Pancreas (tissue), 10 donors: ENCODE measurements at regions not wholly inside any gene's neighbourhood (a gene's known extent, or its start where the extent isn't known, plus 50 kb on each side); places are given as distances from the start of the nearest gene placed in this dataset.

Experiments used
- ATAC-seq, 4 donors: fragments of 200-7000 bp; cut with Tn5 transposase; one replicate each; pipeline versions ENCODE4 v1.8.0 to v1.9.1; 2020; ENCODE audit warnings: mild to moderate bottlenecking in 4 of 4, moderate library complexity in 4 of 4
- DNase-seq, 6 donors: peaks; one replicate each; pipeline ENCODE4 v3.0.0-alpha.2; 2020
- FAIRE-seq: peaks from 2 replicates; lab custom pipeline; 2012; peaks lifted over from hg19 to GRCh38; lab: Jason Lieb, UNC
- H3K27ac ChIP-seq, 4 donors: fragments of 200-600 bp; sonication (generic); 1 replicate in 3 of 4; 2 replicates in 1 of 4; pipeline versions ENCODE4 v1.5.0 to v1.8.0; 2020
- H3K27me3 ChIP-seq, 4 donors: fragments of 200-600 bp; one replicate each; pipeline ENCODE4 v1.8.0; 2021
- H3K36me3 ChIP-seq, 3 donors: fragments of 200-600 bp; sonication (generic) in 1 of 3; one replicate each; pipeline versions ENCODE4 v1.5.0 to v1.8.0; 2020 to 2021
- H3K4me1 ChIP-seq, 3 donors: fragments of 200-600 bp; one replicate each; pipeline ENCODE4 v1.8.0; 2021
- H3K4me3 ChIP-seq, 4 donors: fragments of 200-600 bp; sonication (generic) in 2 of 4; one replicate each; pipeline versions ENCODE4 v1.5.0 to v1.8.0; 2020 to 2021
- H3K9me3 ChIP-seq, 4 donors: fragments of 200-600 bp; one replicate each; pipeline ENCODE4 v1.8.0; 2021
- WGBS, 2 donors: extraction: QIAGEN DNeasy Blood & Tissue Kit; methylation state at CpG; one replicate each; pipeline ENCODE4 v1.1.7; 2013; 5-methylcytosine and 5-hydroxymethylcytosine counted together
- intact Hi-C, 3 donors: fragments of 100-400 bp; cut with DNase I; formaldehyde crosslinking; loops; one replicate each; pipeline versions ENCODE4 v1.11.1 to v1.14.2; 2022
- TF ChIP-seq, protein P1 (sequence below), 4 donors: fragments of 200-600 bp; sonication (generic) in 3 of 4; IDR thresholded peaks; one replicate each; pipeline versions ENCODE4 v1.5.0 to v1.8.0; 2021; ENCODE audit warnings: antibody characterized with exemption in 4 of 4
- donor health status: healthy with polysubstance abuse.
- donor health status: DM: no; HTN: no; CAD: no; lungs with moderate emphysema.
- donor health status: DM: no; HTN: no; CAD: no.
- donor health status: control.
- donor health status: control.
- donor health status: Bipolar disorder and iron deficiency.
- donor health status: DM: yes; HTN: yes; CAD: no.
- donor health status: DM: no; HTN: no; CAD: no.
- donor health status: DM: no; HTN: no; CAD: no.
- donor health status: DM: yes; HTN: yes; CAD: no.

DNA sequence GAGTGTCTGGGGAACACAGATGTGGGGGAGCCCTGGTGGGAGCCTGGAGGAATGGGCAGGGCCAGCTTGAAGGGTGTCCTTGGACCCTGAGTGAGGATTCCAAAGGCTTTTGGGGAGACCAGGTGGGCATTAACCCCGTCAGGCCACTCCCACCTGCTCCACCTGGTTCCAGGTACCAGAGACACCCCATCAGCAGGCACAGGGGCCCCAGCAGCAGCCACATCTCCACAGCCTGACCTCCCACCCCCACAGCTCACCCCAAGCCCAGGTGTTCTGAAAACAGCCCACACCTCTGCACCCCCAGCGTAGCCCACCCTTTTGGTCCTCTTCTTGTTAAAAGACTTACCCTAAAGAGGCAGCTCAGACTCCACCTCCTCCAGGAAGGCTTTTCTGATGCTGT is 102.1 kb upstream of the PRR20G start:
- no peaks in the 10 kb centered on the region for H3K4me1 ChIP-seq
- ATAC-seq (no peak), FAIRE-seq (no peak), DNase-seq (no peak)
- no peak overlapping the region for H3K4me3 ChIP-seq
- intact Hi-C loops, result no loop called here
- H3K27me3 ChIP-seq, result no peaks in the 10 kb centered on the region
- no peak overlapping the region for H3K27ac ChIP-seq
- no peaks in the 10 kb centered on the region for H3K9me3 ChIP-seq
- no peaks in the 10 kb centered on the region for H3K36me3 ChIP-seq
- 75 to 88% methylated on average over 2 of the region's 2 CpGs for WGBS, 2 donors
- TF ChIP-seq, protein P1, sequence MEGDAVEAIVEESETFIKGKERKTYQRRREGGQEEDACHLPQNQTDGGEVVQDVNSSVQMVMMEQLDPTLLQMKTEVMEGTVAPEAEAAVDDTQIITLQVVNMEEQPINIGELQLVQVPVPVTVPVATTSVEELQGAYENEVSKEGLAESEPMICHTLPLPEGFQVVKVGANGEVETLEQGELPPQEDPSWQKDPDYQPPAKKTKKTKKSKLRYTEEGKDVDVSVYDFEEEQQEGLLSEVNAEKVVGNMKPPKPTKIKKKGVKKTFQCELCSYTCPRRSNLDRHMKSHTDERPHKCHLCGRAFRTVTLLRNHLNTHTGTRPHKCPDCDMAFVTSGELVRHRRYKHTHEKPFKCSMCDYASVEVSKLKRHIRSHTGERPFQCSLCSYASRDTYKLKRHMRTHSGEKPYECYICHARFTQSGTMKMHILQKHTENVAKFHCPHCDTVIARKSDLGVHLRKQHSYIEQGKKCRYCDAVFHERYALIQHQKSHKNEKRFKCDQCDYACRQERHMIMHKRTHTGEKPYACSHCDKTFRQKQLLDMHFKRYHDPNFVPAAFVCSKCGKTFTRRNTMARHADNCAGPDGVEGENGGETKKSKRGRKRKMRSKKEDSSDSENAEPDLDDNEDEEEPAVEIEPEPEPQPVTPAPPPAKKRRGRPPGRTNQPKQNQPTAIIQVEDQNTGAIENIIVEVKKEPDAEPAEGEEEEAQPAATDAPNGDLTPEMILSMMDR (IDR thresholded peaks at IDR 0.05), result no peak

DNA sequence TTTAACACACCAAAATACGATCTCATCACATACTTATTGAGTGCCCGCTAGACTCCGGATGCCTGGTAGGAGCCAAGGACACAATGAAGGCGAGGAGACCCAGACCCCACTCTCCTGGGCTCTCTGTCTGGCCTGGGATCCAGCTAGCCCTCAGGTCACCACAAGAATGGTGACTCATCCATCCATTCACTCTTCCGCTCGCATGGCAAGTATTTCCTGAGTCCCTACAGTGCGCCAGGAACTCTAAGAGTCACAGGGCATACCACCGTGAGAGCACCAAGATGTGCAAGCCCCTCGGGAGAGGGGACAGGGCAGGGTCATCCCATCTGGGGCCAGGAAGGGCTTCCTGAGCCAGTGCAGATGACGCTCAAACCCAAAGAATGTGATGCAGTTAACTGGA is 101.6 kb upstream of the PRR20G start:
- Histone ChIP-seq H3K9me3 (no peaks in the 10 kb centered on the region), H3K36me3 (no peaks in the 10 kb centered on the region), H3K27ac (no peak overlapping the region), H3K4me3 (no peak overlapping the region), H3K4me1 (no peaks in the 10 kb centered on the region), H3K27me3 (no peaks in the 10 kb centered on the region)
- ATAC-seq (no peak), DNase-seq (no peak), FAIRE-seq (no peak)
- intact Hi-C loops, result no loop called here
- TF ChIP-seq, protein P1 (IDR thresholded peaks at IDR 0.05), result no peak
- WGBS, 2 donors, result 75 to 87% methylated on average over 10 of the region's 10 CpGs

DNA sequence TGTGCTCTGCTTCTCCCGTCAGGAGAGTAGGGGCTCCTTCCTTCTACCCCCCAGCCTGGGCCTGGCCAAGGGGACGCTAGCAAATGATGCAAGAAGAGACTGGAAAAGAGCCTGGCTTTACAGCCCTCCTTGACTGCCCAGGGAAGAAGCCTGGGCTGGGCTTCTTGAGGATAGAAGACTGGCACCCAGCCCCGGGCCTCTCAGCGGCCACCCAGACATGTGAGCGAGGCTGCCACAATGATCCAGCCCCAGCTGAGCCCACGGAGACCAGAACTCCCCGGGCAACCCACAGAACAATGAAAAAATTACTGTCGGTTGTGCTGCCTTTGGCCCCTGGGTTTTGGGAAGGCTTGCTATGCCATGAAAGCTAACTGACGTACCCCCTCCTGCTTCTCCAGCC is 100.6 kb upstream of the PRR20G start:
- no peaks in the 10 kb centered on the region for H3K36me3 ChIP-seq
- no peaks in the 10 kb centered on the region for H3K27me3 ChIP-seq
- no peak for ATAC-seq
- FAIRE-seq, result no peak
- H3K27ac ChIP-seq, result no peak overlapping the region
- H3K9me3 ChIP-seq, result no peaks in the 10 kb centered on the region
- TF ChIP-seq, protein P1 (IDR thresholded peaks at IDR 0.05), result no peak
- intact Hi-C loops, result no loop called here
- WGBS, 2 donors, result 54 to 67% methylated on average over 9 of the region's 9 CpGs
- DNase-seq, result no peak
- no peaks in the 10 kb centered on the region for H3K4me1 ChIP-seq
- no peak overlapping the region for H3K4me3 ChIP-seq

DNA sequence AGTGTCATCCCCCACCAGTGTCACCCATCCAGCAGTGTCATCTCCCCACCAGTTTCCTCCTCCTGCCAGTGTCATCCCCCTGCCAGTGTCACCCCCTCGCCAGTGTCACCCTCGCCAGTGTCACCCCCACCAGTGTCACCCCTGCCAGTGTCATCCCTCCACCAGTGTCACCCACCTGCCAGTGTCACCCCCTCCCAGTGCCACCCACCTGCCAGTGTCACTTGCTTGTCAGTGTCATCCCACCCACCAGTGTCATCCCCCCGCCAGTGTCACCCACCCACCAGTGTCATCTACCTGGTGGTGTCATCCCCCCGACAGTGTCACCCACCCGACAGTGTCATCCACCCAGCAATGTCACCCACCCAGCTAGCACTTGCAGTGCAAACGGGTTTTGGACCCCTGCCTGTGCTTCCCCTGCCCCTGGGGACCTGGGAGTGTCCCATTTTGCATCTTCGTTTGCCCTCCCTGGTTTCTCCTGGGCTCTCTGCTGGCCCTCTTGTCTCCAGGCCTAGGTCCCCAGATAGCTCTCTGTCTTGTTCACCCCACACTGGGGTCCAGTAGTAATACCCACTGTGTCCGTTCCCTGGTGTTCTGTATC is 99.8 kb upstream of the PRR20G start:
- DNase-seq, result no peak
- 55 to 78% methylated on average over 8 of the region's 8 CpGs for WGBS, 2 donors
- Histone ChIP-seq H3K27me3 (no peaks in the 10 kb centered on the region), H3K27ac (no peak overlapping the region), H3K4me1 (no peaks in the 10 kb centered on the region), H3K9me3 (no peaks in the 10 kb centered on the region), H3K4me3 (no peak overlapping the region), H3K36me3 (no peaks in the 10 kb centered on the region)
- intact Hi-C loops, result no loop called here
- no peak for FAIRE-seq
- TF ChIP-seq, protein P1 (IDR thresholded peaks at IDR 0.05), result no peak
- ATAC-seq, result no peak

DNA sequence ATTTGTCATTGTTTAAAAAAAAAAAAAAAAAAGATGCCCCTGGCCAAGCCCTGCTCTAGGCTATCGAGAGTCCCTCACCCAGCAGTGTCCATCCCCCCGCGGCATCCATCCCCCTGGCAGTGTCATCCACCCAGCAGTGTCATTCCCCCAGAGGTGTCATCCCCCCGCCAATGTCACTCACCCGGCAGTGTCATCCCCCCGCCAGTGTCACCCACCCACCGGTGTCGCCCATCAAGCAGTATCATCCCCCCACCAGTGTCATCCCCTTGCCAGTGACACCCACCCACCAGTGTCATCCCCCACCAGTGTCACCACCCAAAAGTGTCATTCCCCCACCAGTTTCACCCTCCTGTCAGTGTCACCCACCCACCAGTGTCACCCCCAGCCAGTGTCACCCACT is 99.3 kb upstream of the PRR20G start:
- TF ChIP-seq, protein P1 (IDR thresholded peaks at IDR 0.05), result no peak
- 58 to 88% methylated on average over 7 to 8 of the region's 8 CpGs for WGBS, 2 donors
- FAIRE-seq, result no peak

More for the DNA sequence above, 99.3 kb upstream of the PRR20G start:
- Histone ChIP-seq H3K36me3 (no peaks in the 10 kb centered on the region), H3K4me3 (no peak overlapping the region), H3K4me1 (no peaks in the 10 kb centered on the region), H3K27ac (no peak overlapping the region), H3K9me3 (no peaks in the 10 kb centered on the region), H3K27me3 (no peaks in the 10 kb centered on the region)
- DNase-seq, result no peak
- no peak for ATAC-seq
- intact Hi-C loops, result no loop called here
